ENCODE measurements at regions not wholly inside any gene's neighbourhood (a gene's known extent, or its start where the extent isn't known, plus 50 kb on each side); places are given as distances from the start of the nearest gene placed in this dataset.

DNA sequence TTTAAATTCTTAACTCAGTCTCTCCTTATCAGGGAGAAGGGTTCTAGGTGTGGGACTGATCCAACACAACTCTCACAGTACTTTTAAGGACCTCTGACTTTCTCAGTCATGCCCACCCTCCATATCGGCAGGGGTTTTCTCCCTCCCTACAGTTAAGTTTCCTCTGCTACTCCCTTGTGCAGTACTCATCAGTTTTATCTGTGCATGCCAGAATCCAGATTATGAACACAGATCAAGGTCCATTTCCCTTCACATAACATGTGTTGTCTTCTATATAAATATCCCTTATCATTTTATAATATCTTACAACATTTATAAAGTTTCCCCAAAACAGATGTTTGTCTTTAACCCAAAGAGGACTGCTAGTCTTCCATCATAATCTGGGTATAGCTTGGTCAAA is 986.5 kb upstream of the ARRDC3 start:
- H3K9me1 ChIP-seq (replicated peaks; ENCODE audit: control insufficient read depth, extremely low read depth, insufficient read depth, low read length) = no peaks in the 10 kb centered on the region
- H3K79me2 ChIP-seq (ENCODE audit: control insufficient read depth, insufficient read depth, low read length) = no peaks in the 10 kb centered on the region
- no peak overlapping the region for H3K27ac ChIP-seq (ENCODE audit: insufficient read depth, low read depth, low read length)
- dilution Hi-C loops (cut with MboI; ENCODE audit: extremely low pct_ligation_motif_present, low sequenced_read_pairs) (no loop called here), intact Hi-C loops (cut with micrococcal nuclease) (no loop called here)
- H3K4me3 ChIP-seq (replicated peaks in 1 of 3; ENCODE audit: insufficient read depth in 1 of 3, low read depth in 1 of 3, low read length in 3 of 3) = no peak overlapping the region
- BruUV-seq (replicated peaks) = no TSS peak
- FAIRE-seq (no peak), DNase-seq (ENCODE audit: low read depth, low spot score) (no peak)
- no peak overlapping the region for H3K9ac ChIP-seq (replicated peaks; ENCODE audit: extremely low read depth, insufficient read depth, low read length)
- no peaks in the 10 kb centered on the region for H3K27me3 ChIP-seq (ENCODE audit: control insufficient read depth in 2 of 2, insufficient read depth in 2 of 2, low read length in 2 of 2)
- no peaks in the 10 kb centered on the region for H3K36me3 ChIP-seq (ENCODE audit: control insufficient read depth in 2 of 2, extremely low read depth in 1 of 2, insufficient read depth in 2 of 2, low read length in 2 of 2)
- POLR2A ChIA-PET = no interaction called here
- TF ChIP-seq EZH2 (IDR thresholded peaks at IDR 0.05; ENCODE audit: borderline replicate concordance, low read depth, low read length, severe bottlenecking) (no peak), GATA2 (IDR thresholded peaks at IDR 0.05; ENCODE audit: insufficient read depth, insufficient read length, low read depth, low read length) (no peak), JUN (IDR thresholded peaks at IDR 0.05; ENCODE audit: borderline replicate concordance, insufficient read depth, insufficient read length, low read depth) (no peak), POLR2A (IDR thresholded peaks at IDR 0.05; ENCODE audit: low read depth, low read length) (no peak), FOS (IDR thresholded peaks at IDR 0.05; ENCODE audit: borderline replicate concordance, insufficient read depth, low read length) (no peak), MAX (IDR thresholded peaks at IDR 0.05; ENCODE audit: insufficient read depth, insufficient read length) (no peak), MYC (IDR thresholded peaks at IDR 0.05; ENCODE audit: low read depth, low read length) (no peak), POLR2AphosphoS5 (IDR thresholded peaks at IDR 0.05; ENCODE audit: insufficient read depth, low read depth, low read length) (no peak)
- TF ChIP-seq, protein P1, sequence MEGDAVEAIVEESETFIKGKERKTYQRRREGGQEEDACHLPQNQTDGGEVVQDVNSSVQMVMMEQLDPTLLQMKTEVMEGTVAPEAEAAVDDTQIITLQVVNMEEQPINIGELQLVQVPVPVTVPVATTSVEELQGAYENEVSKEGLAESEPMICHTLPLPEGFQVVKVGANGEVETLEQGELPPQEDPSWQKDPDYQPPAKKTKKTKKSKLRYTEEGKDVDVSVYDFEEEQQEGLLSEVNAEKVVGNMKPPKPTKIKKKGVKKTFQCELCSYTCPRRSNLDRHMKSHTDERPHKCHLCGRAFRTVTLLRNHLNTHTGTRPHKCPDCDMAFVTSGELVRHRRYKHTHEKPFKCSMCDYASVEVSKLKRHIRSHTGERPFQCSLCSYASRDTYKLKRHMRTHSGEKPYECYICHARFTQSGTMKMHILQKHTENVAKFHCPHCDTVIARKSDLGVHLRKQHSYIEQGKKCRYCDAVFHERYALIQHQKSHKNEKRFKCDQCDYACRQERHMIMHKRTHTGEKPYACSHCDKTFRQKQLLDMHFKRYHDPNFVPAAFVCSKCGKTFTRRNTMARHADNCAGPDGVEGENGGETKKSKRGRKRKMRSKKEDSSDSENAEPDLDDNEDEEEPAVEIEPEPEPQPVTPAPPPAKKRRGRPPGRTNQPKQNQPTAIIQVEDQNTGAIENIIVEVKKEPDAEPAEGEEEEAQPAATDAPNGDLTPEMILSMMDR (IDR thresholded peaks at IDR 0.05; ENCODE audit: extremely low read depth in 1 of 2, insufficient read depth in 1 of 2, low read depth in 1 of 2, low read length in 2 of 2) = no peak
- no peak overlapping the region for H2AFZ ChIP-seq (ENCODE audit: low read depth, low read length)
- no peaks in the 10 kb centered on the region for H4K20me1 ChIP-seq (replicated peaks; ENCODE audit: control insufficient read depth, extremely low read depth, insufficient read depth, low read length)
- no peaks in the 10 kb centered on the region for H3K9me3 ChIP-seq (replicated peaks; ENCODE audit: control insufficient read depth, insufficient read depth, low read length)
- H3K4me1 ChIP-seq (ENCODE audit: control insufficient read depth, extremely low read depth, insufficient read depth, low read length) = no peaks in the 10 kb centered on the region
- no peak overlapping the region for H3K4me2 ChIP-seq (ENCODE audit: insufficient read depth, low read length)
- CTCF ChIA-PET = no interaction called here

All from endothelial cell of umbilical vein (primary cell).